HCT116 (cell line): ENCODE measurements at regions not wholly inside any gene's neighbourhood (a gene's known extent, or its start where the extent isn't known, plus 50 kb on each side); places are given as distances from the start of the nearest gene placed in this dataset.

Experiments used
- ATAC-seq: fragments of 200-7000 bp; cut with Tn5 transposase; 2 replicates; pipeline ENCODE4 v1.9.1; 2020; ENCODE audit warnings: mild to moderate bottlenecking, moderate library complexity
- BruUV-seq: library from RNA; stranded (reverse); fragments of 400-500 nt; replicated peaks from 2 replicates; lab custom pipeline; 2021; lab: Mats Ljungman, UMichigan
- CTCF ChIA-PET: fragments of 300-600 bp; sonication (Branson Sonifier 250); formaldehyde crosslinking; loops from one replicate; lab custom pipeline; 2021; ENCODE audit warnings: antibody characterized with exemption; lab: Charles Lee
- POLR2A ChIA-PET: fragments of 300-600, 350-600 bp; sonication (Branson Sonifier 250); formaldehyde crosslinking; loops from one replicate; lab custom pipeline; 2021; ENCODE audit warnings: antibody characterized with exemption; lab: Charles Lee
- RAD21 ChIA-PET, 2 experiments: fragments of 300-600 bp; sonication (Branson Sonifier 250); formaldehyde crosslinking; loops; one replicate each; lab custom pipeline; 2023; ENCODE audit warnings: low total read pairs in 2 of 2; ENCODE audit not compliant: uncharacterized antibody in 2 of 2, unreplicated experiment in 2 of 2, low non-redundant PET in 1 of 2; lab: Charles Lee
- DNase-seq: peaks from one replicate; pipeline ENCODE4 v3.0.0-alpha.2; 2010; ENCODE audit warnings: low read depth, low spot score
- H2AFZ ChIP-seq: fragments of 200-600 bp; shearing (Covaris generic), sonication (generic); 2 replicates; pipeline ENCODE4 v1.6.1; 2017; ENCODE audit warnings: low read depth, mixed run types, mixed read lengths, antibody characterized with exemption, low read length; ENCODE audit not compliant: poor library complexity, severe bottlenecking
- H3K27ac ChIP-seq: 2 replicates; pipeline ENCODE4 v1.5.1; 2012; ENCODE audit warnings: low read depth, low read length
- H3K27me3 ChIP-seq: fragments of 200-600 bp; sonication (generic); 2 replicates; pipeline ENCODE4 v1.6.1; 2016; ENCODE audit warnings: mixed run types, low read length, mixed read lengths; ENCODE audit not compliant: insufficient read depth
- H3K36me3 ChIP-seq, 2 experiments: fragments of 200-500 bp in 1 of 2; fragments of 200-600 bp in 1 of 2; sonication (Bioruptor generic) in 1 of 2; sonication (generic) in 1 of 2; 2 replicates each; pipeline versions ENCODE4 v1.5.1 to v1.6.1; 2014 to 2016; ENCODE audit warnings: low read length in 2 of 2, inconsistent platforms in 1 of 2, mixed read lengths in 1 of 2, mixed run types in 1 of 2; ENCODE audit not compliant: insufficient read depth in 2 of 2, control insufficient read depth in 1 of 2
- H3K4me1 ChIP-seq, 2 experiments: fragments of 200-600 bp in 1 of 2; sonication (generic) in 1 of 2; 2 replicates each; pipeline versions ENCODE4 v1.5.1 to v1.6.1; 2012 to 2017; ENCODE audit warnings: low read length in 2 of 2, inconsistent platforms in 1 of 2, mild to moderate bottlenecking in 1 of 2, mixed read lengths in 1 of 2, mixed run types in 1 of 2, moderate library complexity in 1 of 2; ENCODE audit not compliant: insufficient read depth in 2 of 2, control insufficient read depth in 1 of 2
- H3K4me2 ChIP-seq: fragments of 200-600 bp; sonication (generic); 2 replicates; pipeline ENCODE4 v1.6.1; 2017; ENCODE audit warnings: mixed run types, low read length, mixed read lengths
- H3K4me3 ChIP-seq, 2 experiments: fragments of 200-600 bp in 1 of 2; sonication (generic) in 1 of 2; replicated peaks in 1 of 2; 2 replicates each; pipeline ENCODE4 v1.5.1; 2011 to 2016; ENCODE audit warnings: low read length in 2 of 2, control low read depth in 1 of 2, low read depth in 1 of 2, mild to moderate bottlenecking in 1 of 2, mixed read lengths in 1 of 2, mixed run types in 1 of 2
- H3K79me2 ChIP-seq: fragments of 200-600 bp; sonication (generic); 2 replicates; pipeline ENCODE4 v1.6.1; 2017; ENCODE audit warnings: mild to moderate bottlenecking, mixed run types, low read length, moderate library complexity, mixed read lengths; ENCODE audit not compliant: insufficient read depth
- H3K9ac ChIP-seq: fragments of 200-600 bp; sonication (generic); 2 replicates; pipeline ENCODE4 v1.6.1; 2016; ENCODE audit warnings: low read length, mixed read lengths
- H3K9me2 ChIP-seq: fragments of 200-600 bp; sonication (generic), shearing (Covaris generic); 2 replicates; pipeline ENCODE4 v1.6.1; 2017; ENCODE audit warnings: mixed run types, mild to moderate bottlenecking, moderate library complexity; ENCODE audit not compliant: insufficient read depth
- H3K9me3 ChIP-seq, 2 experiments: fragments of 200-500 bp in 1 of 2; fragments of 200-600 bp in 1 of 2; sonication (Bioruptor generic) in 1 of 2; sonication (generic) in 1 of 2; 2 replicates each; pipeline ENCODE4 v1.6.1; 2014 to 2017; ENCODE audit warnings: low read length in 2 of 2, mixed read lengths in 2 of 2, inconsistent platforms in 1 of 2, low read depth in 1 of 2, mild to moderate bottlenecking in 1 of 2, mixed run types in 1 of 2, moderate library complexity in 1 of 2; ENCODE audit not compliant: control insufficient read depth in 1 of 2, insufficient read depth in 1 of 2
- H4K20me1 ChIP-seq: fragments of 200-600 bp; sonication (generic), shearing (Covaris generic); 2 replicates; pipeline ENCODE4 v1.6.1; 2017; ENCODE audit warnings: mixed run types, mild to moderate bottlenecking, moderate library complexity; ENCODE audit not compliant: insufficient read depth
- CBX3 ChIP-seq: IDR thresholded peaks from 2 replicates; pipeline ENCODE4 v1.6.1; 2012; ENCODE audit warnings: low read depth
- CEBPB ChIP-seq: IDR thresholded peaks from 2 replicates; pipeline ENCODE4 v1.6.1; 2012; ENCODE audit warnings: low read depth
- CTCF ChIP-seq, 3 experiments: fragments of 200-600 bp in 1 of 3; sonication (generic) in 1 of 3; IDR thresholded peaks in 2 of 3; conservative IDR thresholded peaks in 1 of 3; 2 replicates each; pipeline ENCODE4 v1.5.1; 2012 to 2017; ENCODE audit warnings: low read depth in 2 of 3, low read length in 2 of 3, antibody characterized with exemption in 1 of 3, borderline replicate concordance in 1 of 3, control low read depth in 1 of 3, mild to moderate bottlenecking in 1 of 3, mixed read lengths in 1 of 3, mixed run types in 1 of 3, moderate library complexity in 1 of 3; ENCODE audit not compliant: insufficient read depth in 1 of 3
- EGR1 ChIP-seq: IDR thresholded peaks from 2 replicates; pipeline ENCODE4 v1.6.1; 2012; ENCODE audit warnings: low read depth
- ELF1 ChIP-seq: IDR thresholded peaks from 2 replicates; pipeline ENCODE4 v1.6.1; 2012; ENCODE audit warnings: low read depth, borderline replicate concordance
- EZH2 ChIP-seq: fragments of 200-600 bp; sonication (generic); IDR thresholded peaks from 2 replicates; pipeline ENCODE4 v1.6.1; 2017; ENCODE audit warnings: antibody characterized with exemption, mixed run types
- EZH2phosphoT487 ChIP-seq: fragments of 200-600 bp; IDR thresholded peaks from 2 replicates; pipeline ENCODE4 v1.6.1; 2018; ENCODE audit warnings: antibody characterized with exemption, borderline replicate concordance
- FOSL1 ChIP-seq: IDR thresholded peaks from 2 replicates; pipeline ENCODE4 v1.6.1; 2012; ENCODE audit warnings: low read depth
- JUND ChIP-seq: IDR thresholded peaks from 2 replicates; pipeline ENCODE4 v1.6.1; 2012
- MAX ChIP-seq: IDR thresholded peaks from 2 replicates; pipeline ENCODE4 v1.6.1; 2012
- POLR2AphosphoS5 ChIP-seq: IDR thresholded peaks from 2 replicates; pipeline ENCODE4 v1.6.1; 2011; ENCODE audit warnings: mild to moderate bottlenecking, low read depth, low read length, moderate library complexity
- REST ChIP-seq: IDR thresholded peaks from 2 replicates; pipeline ENCODE4 v1.6.1; 2012; ENCODE audit warnings: low read depth
- SIN3A ChIP-seq: IDR thresholded peaks from 2 replicates; pipeline ENCODE4 v1.6.1; 2012; ENCODE audit warnings: low read depth
- SP1 ChIP-seq: IDR thresholded peaks from 2 replicates; pipeline ENCODE4 v1.6.1; 2012; ENCODE audit warnings: low read depth
- SRF ChIP-seq: IDR thresholded peaks from 2 replicates; pipeline ENCODE4 v1.6.1; 2012; ENCODE audit warnings: low read depth
- TCF7L2 ChIP-seq: IDR thresholded peaks from 2 replicates; pipeline ENCODE4 v1.7.0; 2011; ENCODE audit warnings: borderline replicate concordance, inconsistent platforms; ENCODE audit not compliant: insufficient read depth, insufficient read length; ENCODE audit errors: extremely low read depth
- YY1 ChIP-seq: IDR thresholded peaks from 2 replicates; pipeline ENCODE4 v1.6.1; 2011; ENCODE audit warnings: low read length, low read depth, moderate library complexity, mild to moderate bottlenecking; ENCODE audit not compliant: insufficient replicate concordance; ENCODE audit errors: extremely low read depth
- ZBTB33 ChIP-seq: IDR thresholded peaks from 2 replicates; pipeline ENCODE4 v1.6.1; 2011; ENCODE audit warnings: mild to moderate bottlenecking, low read length, moderate library complexity; ENCODE audit not compliant: insufficient replicate concordance; ENCODE audit errors: extremely low read depth
- ZNF274 ChIP-seq: fragments of 200-500 bp; sonication (Bioruptor generic); IDR thresholded peaks from 2 replicates; pipeline ENCODE4 v1.6.1; 2014; ENCODE audit warnings: mild to moderate bottlenecking, low read depth, low read length, inconsistent platforms
- intact Hi-C: fragments of 100-400 bp; cut with micrococcal nuclease; formaldehyde crosslinking; loops from 2 replicates; pipeline ENCODE4 v1.10.0; 2022

GRCh38 chr5:18114151-18114757 is 480.0 kb downstream of the TAF11L14 start:
- Histone ChIP-seq H4K20me1 (no peaks in the 10 kb centered on the region), H3K79me2 (no peaks in the 10 kb centered on the region), H3K9me3 (peaks cover 6 to 20% of the 10 kb centered on the region in 2 experiments; a peak in 2 of 4 replicates), H3K36me3 (no peaks in the 10 kb centered on the region), H3K4me2 (no peak overlapping the region), H3K4me1 (no peaks in the 10 kb centered on the region), H3K9me2 (no peaks in the 10 kb centered on the region), H2AFZ (no peak overlapping the region), H3K9ac (no peak overlapping the region), H3K27me3 (no peaks in the 10 kb centered on the region), H3K27ac (no peak overlapping the region), H3K4me3 (no peak overlapping the region)
- intact Hi-C loops: no loop called here
- ATAC-seq: no peak
- DNase-seq: no peak
- POLR2A ChIA-PET: no interaction called here
- TF ChIP-seq MAX (no peak), EZH2 (no peak), TCF7L2 (no peak), CEBPB (no peak), EZH2phosphoT487 (no peak), SRF (no peak), REST (no peak), FOSL1 (no peak), YY1 (no peak), SP1 (no peak), JUND (no peak), CTCF (IDR thresholded peaks at IDR 0.05 in 2 of 3, conservative IDR thresholded peaks at IDR 0.05 in 1 of 3; ENCODE audit: borderline replicate concordance in 1 of 3, insufficient read depth in 1 of 3, low read depth in 2 of 3, low read length in 2 of 3) (no peak), ELF1 (no peak), ZNF274 (no peak), POLR2AphosphoS5 (no peak), CBX3 (no peak), SIN3A (no peak), EGR1 (no peak), ZBTB33 (no peak)
- BruUV-seq: no TSS peak
- RAD21 ChIA-PET: no interaction called here
- CTCF ChIA-PET: no interaction called here
